ENCODE measurements at regions not wholly inside any gene's neighbourhood (a gene's known extent, or its start where the extent isn't known, plus 50 kb on each side); places are given as distances from the start of the nearest gene placed in this dataset.

- no peaks in the 10 kb centered on the region for H3K27me3 ChIP-seq (ENCODE audit: control insufficient read depth in 1 of 2, insufficient read depth in 2 of 2, low read length in 1 of 2)
- intact Hi-C loops (cut with DNase I), result no loop called here
- no peaks in the 10 kb centered on the region for H3K4me1 ChIP-seq (ENCODE audit: control insufficient read depth in 1 of 2, insufficient read depth in 2 of 2, low read length in 2 of 2)
- DNase-seq, result no peak
- ATAC-seq (ENCODE audit: low FRiP score), result no peak
- no peaks in the 10 kb centered on the region for H3K36me3 ChIP-seq (ENCODE audit: control insufficient read depth in 1 of 2, insufficient read depth in 2 of 2, low read length in 1 of 2)
- no peak overlapping the region for H3K27ac ChIP-seq (ENCODE audit: low read depth in 1 of 2, low read length in 2 of 2)
- H3K4me3 ChIP-seq (ENCODE audit: low read length in 2 of 2), result no peak overlapping the region
- H3K9me3 ChIP-seq (ENCODE audit: control insufficient read depth, low read length), result no peaks in the 10 kb centered on the region
Observed at GRCh38 chrX:82224961-82225360, 1023.1 kb downstream of the SH3BGRL start.

GRCh38 chrX:82230013-82230412 lies 1028.1 kb downstream of the SH3BGRL start:
- Histone ChIP-seq H3K4me1 (ENCODE audit: control insufficient read depth in 1 of 2, insufficient read depth in 2 of 2, low read length in 2 of 2) (no peaks in the 10 kb centered on the region), H3K9me3 (ENCODE audit: control insufficient read depth, low read length) (no peaks in the 10 kb centered on the region), H3K27me3 (ENCODE audit: control insufficient read depth in 1 of 2, insufficient read depth in 2 of 2, low read length in 1 of 2) (peaks cover 0 to 1% of the 10 kb centered on the region in 2 donors), H3K27ac (ENCODE audit: low read depth in 1 of 2, low read length in 2 of 2) (no peak overlapping the region), H3K4me3 (ENCODE audit: low read length in 2 of 2) (no peak overlapping the region), H3K36me3 (ENCODE audit: control insufficient read depth in 1 of 2, insufficient read depth in 2 of 2, low read length in 1 of 2) (no peaks in the 10 kb centered on the region)
- 57 to 64% methylated on average over 3 of the region's 3 CpGs for WGBS, 2 donors
- DNase-seq, result no peak
- no peak for ATAC-seq (ENCODE audit: low FRiP score)
- intact Hi-C loops (cut with DNase I), result no loop called here

GRCh38 chrX:82232679-82233078 lies 1030.8 kb downstream of the SH3BGRL start:
- Histone ChIP-seq H3K36me3 (ENCODE audit: control insufficient read depth in 1 of 2, insufficient read depth in 2 of 2, low read length in 1 of 2) (no peaks in the 10 kb centered on the region), H3K4me1 (ENCODE audit: control insufficient read depth in 1 of 2, insufficient read depth in 2 of 2, low read length in 2 of 2) (no peaks in the 10 kb centered on the region), H3K27ac (ENCODE audit: low read depth in 1 of 2, low read length in 2 of 2) (no peak overlapping the region), H3K27me3 (ENCODE audit: control insufficient read depth in 1 of 2, insufficient read depth in 2 of 2, low read length in 1 of 2) (peaks cover 0 to 1% of the 10 kb centered on the region in 2 donors), H3K4me3 (ENCODE audit: low read length in 2 of 2) (no peak overlapping the region), H3K9me3 (ENCODE audit: control insufficient read depth, low read length) (no peaks in the 10 kb centered on the region)
- DNase-seq (no peak), ATAC-seq (ENCODE audit: low FRiP score) (no peak)
- intact Hi-C loops (cut with DNase I), result no loop called here

GRCh38 chrX:82237328-82237727 lies 1035.4 kb downstream of the SH3BGRL start:
- Histone ChIP-seq H3K27ac (ENCODE audit: low read depth in 1 of 2, low read length in 2 of 2) (no peak overlapping the region), H3K4me3 (ENCODE audit: low read length in 2 of 2) (no peak overlapping the region), H3K4me1 (ENCODE audit: control insufficient read depth in 1 of 2, insufficient read depth in 2 of 2, low read length in 2 of 2) (no peaks in the 10 kb centered on the region), H3K27me3 (ENCODE audit: control insufficient read depth in 1 of 2, insufficient read depth in 2 of 2, low read length in 1 of 2) (no peaks in the 10 kb centered on the region), H3K9me3 (ENCODE audit: control insufficient read depth, low read length) (no peaks in the 10 kb centered on the region), H3K36me3 (ENCODE audit: control insufficient read depth in 1 of 2, insufficient read depth in 2 of 2, low read length in 1 of 2) (no peaks in the 10 kb centered on the region)
- WGBS, 2 donors, result 81% methylated on average over 1 of the region's 1 CpG
- DNase-seq (no peak), ATAC-seq (ENCODE audit: low FRiP score) (no peak)
- intact Hi-C loops (cut with DNase I), result no loop called here
